Left hindlimb (tissue), 1 donor: ENCODE measurements at regions not wholly inside any gene's neighbourhood (a gene's known extent, or its start where the extent isn't known, plus 50 kb on each side); places are given as distances from the start of the nearest gene placed in this dataset.

Experiments
- DNase-seq: peaks from one replicate; pipeline ENCODE4 v3.0.0-alpha.2; 2018

DNA sequence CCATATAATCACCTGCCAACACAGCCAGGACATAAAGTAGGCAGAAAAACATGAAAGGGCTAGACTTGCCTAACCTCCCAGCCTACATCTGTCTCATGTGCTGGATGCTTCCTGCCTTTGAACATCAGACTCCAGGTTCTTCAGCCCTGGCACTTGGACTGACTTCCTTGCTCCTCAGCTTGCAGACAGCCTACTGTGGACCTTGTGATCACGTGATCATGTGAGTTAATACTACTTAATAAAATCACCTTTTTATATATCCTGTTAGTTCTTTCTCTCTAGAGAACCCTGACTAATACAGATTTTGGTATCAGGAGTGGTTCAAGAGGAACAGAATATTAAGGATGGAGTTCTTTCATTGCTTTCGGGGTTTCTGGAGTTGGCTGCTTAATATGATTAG lies 2867.6 kb downstream of the PCDH9 start:
- DNase-seq = no peak

DNA sequence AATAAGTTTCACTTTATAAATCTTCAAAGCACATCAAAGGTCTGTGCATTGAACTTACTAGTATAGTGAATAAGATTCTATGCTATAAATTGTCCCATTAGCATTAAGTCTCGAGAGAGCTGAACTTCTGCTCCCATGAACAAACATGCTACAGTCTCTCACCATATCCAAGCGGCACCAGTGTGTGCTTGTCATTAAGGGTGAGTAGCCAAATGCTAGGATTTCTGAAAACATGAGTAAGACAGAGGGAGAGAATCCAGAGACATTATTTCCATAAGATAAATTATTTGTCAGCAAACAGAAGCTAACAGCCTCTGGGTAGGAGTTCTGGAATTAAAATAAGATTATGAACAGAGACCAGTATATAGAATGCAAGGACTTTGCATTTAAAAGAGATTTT lies 2882.5 kb downstream of the PCDH9 start:
- no peak for DNase-seq

DNA sequence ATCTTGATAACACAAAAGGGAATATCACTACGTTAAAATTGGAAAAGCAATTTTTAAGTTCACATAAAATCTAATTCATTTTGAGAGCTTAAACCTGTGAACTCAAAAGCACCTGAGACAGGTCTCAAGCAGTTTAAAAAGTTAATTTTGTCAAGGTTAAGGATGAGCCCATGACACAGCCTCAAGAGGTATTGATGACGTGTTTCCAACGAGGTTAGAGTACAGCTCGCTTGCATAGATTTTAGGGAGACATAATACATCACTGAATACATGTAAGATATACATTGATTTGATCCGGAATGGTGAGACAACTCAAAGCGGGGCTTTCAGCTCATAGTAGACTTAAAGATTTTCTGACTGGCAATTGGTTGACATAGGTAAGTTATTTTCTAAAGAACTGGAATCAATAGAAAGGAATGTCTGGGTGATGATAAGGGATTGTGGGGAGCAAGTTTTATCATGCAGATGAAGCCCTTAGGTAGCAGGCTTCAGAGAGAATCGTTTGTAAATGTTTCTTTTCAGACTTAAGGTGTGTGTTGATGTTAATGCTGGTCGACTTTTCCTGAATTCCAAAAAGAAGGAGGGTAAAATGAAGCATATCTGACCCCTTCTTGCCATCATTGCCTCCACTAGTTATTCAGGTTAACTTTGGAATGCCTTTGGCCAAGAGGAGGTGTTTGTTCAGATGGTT lies 2890.6 kb downstream of the PCDH9 start:
- no peak for DNase-seq

DNA sequence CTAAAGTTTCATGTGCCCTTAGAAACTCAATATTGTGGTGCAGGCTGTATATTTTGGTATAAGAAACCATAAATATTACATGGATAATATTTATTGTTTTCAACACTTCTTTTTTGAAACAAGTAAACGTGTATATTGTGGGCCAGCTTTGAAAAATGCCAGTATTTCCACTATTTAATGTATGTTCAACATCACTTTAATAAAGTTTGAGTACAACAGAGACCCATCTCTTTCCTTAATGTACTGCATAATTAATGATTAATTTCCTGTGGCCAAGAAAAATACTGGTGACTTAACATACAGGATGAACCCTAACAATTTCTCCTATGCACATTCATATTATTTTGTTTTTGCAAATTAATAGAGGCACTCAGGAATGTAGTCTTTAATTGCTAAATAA lies 2891.5 kb downstream of the PCDH9 start:
- DNase-seq = no peak

DNA sequence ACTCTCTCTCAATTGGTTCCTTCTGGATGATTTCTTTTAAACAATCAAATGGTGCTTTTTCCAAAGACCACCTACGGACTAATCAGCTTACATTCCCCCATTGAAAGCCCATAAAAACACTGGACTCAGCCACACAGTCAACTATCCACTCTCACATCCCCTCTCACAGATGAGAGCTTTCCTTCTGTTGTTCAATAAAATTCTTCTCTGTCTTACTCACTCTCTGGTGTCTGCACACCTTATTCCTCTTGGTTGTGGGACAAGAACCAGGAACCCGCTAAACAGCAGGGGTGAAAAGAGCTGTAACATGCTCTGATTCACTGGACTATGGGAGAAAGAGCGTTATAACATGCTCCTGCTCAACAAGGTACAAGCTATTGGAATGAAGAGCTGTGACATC lies 2896.2 kb downstream of the PCDH9 start:
- DNase-seq = no peak

DNA sequence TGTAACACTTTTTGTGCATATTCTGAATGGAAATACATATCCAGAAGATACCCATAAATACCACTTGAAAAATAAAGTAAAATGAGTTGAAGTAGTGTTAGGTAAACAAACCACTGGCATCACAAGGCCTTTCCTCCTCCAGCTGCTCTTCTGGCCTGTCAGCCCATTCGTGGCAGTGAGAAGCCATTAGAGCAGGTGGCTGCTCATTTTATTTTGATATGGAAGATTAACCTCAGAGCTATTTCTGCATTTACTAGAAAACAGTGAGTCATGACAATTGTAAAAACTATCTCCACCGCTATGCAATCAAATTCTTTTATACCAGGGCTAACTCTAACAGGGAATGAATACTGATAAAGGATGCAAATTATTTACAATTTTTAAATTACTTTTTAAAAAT lies 2898.1 kb downstream of the PCDH9 start:
- DNase-seq = no peak

DNA sequence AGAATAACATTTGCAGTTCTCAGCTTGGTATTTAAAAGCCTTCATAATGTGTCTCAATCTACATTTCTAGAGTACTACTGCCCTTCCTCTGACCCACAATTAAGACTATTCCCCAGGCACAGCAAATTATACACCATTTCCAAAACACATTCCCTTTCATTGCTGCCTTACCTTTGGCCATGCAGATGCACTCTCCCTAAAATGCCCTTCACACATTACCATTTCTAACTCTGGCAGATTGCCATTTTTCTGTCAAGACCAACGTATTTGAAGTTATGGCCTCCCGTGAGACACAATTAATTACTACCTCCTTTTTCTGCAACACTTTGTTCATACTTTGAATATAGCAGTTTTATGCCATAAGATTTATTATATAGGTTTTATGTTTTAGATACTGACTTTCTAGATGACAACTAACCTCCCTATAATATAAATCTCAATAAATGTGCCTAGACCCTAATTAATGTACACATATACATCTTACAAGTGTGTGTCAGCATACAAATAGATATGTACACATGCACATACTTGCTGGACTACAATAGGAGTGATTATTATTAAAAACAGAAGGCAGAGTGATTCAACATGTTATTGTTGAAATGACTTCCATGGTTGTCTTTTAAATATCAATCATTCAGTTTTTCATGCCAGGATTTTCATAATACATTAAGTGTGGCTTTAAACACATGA lies 2902.5 kb downstream of the PCDH9 start:
- no peak for DNase-seq

DNA sequence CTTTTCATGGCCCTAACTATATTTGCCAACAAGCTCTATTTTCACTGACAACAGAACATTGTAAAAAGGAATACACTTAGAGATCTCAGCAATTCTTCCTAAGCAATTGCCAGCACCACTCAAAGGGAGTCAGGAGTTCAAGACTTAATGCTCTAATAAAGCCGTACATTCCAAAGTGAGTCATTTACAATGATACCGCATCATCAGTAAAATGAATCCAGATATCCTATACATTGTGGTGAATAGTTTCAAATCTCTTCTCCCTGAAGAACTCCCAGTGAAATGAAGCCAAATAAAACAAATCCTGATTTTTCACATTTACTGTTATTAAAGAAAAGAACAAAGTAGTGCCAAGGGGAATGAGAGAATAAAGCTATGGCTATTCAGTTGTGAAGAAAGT lies 2898.7 kb upstream of the PCDH20 start:
- DNase-seq = no peak

DNA sequence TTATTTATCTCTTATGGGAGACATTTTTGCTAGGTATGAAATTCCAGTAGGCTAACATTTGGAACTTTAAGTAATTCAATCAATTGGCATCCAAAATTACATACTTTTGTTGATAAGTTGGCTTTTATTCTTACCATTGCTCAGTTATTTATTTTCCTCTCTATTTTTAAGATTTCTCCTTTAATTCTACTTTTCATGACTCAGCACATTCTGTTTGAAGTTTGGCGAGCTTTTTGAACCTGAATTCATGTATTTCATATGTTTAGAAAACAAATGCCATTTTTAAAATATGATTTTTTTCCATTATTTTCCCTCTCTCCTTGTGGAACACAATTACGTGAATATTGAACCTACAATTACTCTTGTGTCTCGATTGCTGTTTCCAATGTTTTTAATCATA lies 2896.3 kb upstream of the PCDH20 start:
- DNase-seq = no peak

DNA sequence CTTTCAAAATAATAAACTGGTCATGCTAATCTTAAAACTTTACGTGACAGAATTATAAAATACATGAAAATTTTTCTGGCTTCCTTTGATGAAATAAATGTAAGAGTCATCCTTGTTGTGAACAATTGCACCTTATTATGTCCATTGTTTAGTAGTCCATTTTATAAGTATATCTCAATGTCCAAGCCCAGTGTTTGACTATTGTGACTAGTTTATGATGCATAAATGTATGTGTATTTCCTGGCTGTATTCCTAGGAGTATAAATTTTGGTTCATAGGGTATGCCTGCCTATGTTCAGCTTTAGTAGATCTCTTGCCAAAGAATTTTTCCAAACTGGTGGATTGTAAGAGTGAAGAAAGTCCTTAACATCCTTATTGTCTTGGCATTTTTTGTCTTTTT lies 2895.5 kb upstream of the PCDH20 start:
- no peak for DNase-seq

DNA sequence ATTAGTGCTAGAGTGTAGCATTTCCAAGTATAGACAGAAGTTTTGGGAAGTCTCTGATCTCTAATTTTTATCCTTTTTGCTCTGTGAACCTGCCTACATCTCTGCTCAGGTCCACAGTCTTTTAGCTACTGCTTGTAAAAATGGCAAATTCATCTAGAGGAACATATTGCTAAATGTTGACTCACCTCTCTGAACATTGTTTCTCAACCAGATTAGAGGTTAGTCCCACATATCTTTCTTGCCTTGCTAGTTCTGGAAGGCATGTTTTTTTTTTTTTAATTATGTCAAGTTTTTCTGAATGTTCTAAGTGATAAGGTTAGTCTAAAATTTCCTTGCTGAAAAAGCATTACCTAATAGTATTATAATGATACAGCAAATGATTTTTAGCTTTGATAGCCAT lies 2889.6 kb upstream of the PCDH20 start:
- no peak for DNase-seq

DNA sequence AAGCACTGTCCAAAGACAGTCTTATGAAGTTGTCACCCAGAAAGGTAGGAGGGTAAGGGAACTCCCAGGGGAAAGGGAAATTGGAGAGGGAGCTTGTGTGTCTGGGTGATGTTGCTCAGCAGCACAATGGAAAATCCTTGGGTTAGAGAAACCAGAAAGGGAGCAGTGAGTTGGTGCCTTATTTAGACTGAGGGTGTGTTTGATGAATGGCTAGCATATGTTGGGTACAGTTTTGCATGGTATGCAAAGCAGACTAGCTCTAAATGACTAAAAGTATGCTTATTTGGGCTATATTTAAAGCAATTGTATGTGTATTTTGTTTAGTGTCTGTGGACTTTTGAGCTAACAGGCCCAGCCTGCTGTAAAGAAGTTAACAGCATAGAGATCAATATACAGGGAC lies 2884.6 kb upstream of the PCDH20 start:
- DNase-seq = no peak

DNA sequence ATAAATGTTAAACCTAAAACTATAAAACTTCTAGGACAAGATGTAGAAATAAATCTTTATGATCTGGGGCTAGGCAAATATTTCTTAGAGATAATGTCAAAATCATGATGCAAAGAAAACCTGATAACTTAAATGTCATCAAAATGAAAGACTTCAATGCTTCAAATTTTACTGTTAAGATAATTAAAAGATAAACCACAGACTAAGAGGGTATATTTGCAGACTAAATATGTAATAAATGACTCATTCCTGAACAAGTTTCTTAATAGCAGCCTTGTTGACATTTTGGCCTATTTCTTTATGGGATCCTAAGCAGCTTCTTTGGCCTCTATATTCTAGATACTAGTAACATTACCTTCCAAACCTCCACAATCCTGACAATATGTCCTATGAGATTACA lies 2878.3 kb upstream of the PCDH20 start:
- DNase-seq = no peak

DNA sequence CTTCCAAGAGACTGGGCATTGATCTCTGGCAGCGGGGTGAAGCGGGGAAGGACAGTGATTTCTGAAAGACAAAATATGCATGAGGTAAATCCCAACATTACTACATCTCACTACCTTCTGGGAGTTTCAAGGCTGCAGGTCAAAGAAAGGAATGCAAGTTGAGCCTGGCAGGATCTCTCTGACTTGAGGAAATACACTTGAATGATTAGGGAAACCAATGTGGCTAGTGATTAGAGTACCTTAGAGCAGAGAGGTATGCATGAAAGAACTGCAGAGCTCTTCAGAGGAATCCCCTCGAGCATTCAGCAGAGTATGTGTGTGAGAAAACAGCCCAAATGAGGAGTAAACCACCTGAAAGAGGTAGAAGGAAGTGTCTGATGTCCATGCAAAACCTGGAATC lies 2874.1 kb upstream of the PCDH20 start:
- DNase-seq = no peak

DNA sequence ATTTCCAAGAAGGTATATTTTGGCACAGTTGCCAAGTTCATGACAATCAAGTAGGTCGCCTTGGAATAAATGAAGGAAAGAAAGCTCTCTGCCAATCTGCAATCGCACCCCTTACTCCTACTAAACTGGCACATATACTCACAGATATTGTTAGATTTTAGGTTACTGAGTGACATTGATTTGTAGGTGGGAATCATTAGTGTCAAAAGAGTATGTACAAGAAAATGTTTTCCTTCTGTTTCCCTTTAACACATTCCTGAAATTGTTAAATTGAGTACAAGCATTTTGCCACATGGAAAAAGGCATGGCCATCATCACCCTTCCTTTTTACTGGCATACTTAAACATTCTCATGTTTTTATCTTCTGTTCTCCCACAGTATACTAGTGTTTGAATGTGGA lies 2868.3 kb upstream of the PCDH20 start:
- no peak for DNase-seq

DNA sequence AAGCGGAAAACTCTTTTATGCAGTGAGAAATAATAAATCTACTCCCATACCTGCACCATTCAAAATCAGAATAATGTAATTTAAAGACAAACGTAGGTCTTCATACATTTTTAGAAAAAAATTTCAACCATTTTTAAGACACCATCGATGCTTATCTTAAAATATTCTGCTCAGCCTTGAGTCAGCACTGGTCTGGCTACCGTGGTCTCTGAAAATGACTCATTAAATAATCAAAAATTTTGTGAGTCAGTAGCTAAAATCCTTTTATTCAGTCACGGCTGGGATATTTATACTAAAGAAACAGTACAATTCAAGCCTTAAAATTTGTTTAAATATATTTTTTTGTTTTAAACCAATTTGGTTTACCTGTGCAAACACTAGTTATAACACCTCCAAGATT lies 2862.8 kb upstream of the PCDH20 start:
- no peak for DNase-seq

DNA sequence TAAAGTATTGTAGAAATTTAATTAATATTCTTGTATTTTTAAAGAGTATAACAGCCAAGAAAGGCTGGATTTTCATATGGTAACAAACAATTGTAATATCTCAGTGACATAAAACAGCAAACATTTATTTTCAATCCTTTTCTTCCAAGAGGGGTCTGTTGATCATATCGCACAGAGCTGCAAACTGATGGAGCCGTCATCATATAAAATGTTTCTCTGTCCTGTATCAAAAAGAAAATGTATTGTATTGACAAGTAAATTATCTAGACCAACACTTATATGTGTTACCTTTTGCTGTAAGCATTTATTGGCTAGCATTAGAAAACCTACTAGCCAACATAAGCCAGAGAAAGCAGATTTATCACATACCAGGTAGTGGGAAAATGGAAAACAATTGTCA lies 2861.4 kb upstream of the PCDH20 start:
- DNase-seq = no peak

DNA sequence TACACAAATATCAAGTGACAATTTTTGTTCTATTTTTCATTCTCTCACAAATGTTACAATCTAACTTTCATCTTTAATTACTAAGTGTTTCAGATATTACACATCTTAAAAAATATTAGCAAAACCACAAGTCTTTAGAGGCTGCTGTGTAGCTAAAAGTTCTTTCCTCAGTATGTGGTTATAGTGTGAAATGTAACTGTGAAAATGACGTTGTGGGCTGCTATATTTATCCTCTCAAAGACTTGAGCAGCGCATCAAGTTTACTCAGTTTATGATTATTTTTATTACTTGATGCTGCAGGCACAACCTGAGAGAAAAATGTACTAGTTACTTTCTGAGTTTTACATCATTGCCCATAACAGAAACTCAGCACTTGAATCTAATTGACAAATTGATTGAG lies 2860.6 kb upstream of the PCDH20 start:
- no peak for DNase-seq

DNA sequence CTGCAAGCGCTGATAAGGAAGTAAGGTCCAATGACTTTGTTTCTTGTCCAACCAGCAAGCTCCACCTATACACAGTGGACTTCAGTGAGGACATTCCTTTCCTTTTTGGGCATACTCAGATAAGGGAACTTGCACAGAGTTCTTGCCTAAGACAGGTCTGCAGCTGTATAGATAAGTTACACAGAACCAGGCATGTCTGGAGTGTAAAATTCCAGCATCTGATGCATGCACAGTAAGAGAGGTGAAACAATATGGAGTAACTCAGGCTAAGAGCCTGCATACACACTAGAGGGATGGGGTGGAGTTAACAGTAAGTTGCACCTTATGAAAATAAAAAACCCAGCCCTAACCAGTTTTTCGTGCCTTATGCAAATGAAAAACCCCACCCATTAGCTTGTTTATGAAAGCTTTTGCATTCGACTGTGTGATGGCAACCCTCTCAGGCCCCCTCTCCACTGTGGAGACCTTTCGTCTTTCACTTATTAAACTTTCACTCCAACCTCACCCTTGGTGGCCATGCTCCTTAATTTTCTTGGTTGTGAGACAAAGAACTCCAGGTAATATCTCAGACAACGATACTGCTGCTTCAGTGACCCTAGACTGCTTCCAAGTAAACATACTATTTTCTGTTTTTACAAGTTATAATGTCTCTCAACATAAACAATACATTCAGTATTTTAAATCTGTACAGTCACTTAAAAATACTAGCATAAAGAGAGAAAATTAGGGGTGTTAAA lies 2859.0 kb upstream of the PCDH20 start:
- DNase-seq = no peak

DNA sequence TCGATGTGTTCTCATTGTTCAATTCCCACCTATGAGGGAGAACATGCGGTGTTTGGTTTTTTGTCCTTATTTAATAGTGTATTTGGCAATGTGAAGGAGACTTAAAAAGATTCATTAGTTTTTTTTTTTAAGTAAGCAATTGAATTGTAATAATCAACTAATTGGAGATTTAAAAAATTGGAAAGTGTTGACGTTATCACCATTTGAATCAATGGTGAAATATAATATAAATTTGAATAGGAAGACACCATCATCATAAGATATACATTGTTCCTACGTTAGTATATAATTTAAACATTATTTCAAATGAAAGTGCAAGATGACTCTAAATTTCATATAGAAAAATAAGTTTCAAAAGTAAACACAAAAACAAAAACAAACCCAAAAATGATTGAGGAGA lies 2858.1 kb upstream of the PCDH20 start:
- no peak for DNase-seq

DNA sequence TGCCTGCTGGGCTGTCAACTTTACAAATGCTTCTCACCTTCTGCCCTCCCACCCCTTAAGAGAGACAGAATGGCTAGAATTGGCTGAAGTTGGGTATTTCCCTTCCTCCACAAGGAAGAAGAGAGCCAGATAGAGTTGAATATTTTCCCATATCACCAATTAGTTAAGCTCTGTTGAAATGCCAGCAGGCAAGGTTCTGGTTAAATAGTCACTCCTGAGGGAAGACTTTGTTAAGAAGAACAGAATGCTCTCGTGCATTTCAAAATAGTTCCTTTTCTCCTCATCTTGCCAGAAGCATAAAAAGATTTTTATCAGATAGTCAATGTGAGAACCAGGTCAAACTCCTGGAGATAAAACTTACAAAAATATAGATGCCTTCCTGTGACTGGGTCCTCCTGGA lies 2857.0 kb upstream of the PCDH20 start:
- no peak for DNase-seq

DNA sequence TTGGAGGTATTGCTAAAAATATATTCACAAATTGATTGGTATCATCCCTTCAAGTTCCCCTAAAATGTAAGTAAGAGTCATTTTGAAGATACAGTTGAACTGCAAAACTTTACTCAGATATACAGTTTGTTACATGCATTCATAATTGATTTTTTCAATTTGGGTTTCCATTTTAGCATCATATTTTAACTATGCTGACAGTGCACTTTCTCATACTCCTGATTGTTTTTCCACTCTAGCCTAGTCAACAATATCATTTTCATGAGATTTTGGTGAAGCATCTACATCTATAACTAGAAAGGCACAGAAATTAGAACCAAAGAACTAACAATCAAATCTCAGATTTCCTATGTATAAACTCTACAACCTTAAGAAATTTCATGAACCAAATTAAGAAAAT lies 2850.4 kb upstream of the PCDH20 start:
- DNase-seq = no peak

DNA sequence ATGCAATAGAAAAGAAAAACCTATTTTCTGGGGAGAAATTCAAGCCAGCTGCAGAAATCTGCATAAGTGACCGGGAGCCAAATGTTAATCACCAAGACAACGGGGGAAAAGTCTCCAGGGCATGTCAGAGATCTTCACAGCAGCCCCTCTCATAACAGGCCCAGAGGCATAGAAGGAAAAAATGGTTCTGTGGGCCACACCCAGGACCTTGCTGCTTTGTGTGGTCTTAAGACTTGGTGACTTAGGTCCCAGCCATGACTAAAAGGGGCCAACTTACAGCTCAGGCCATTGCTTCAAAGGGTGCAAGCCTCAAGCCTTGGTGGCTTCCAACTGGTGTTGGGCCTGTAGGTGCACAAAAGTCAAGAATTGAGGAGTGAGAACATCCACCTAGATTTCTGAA lies 2847.6 kb upstream of the PCDH20 start:
- DNase-seq = no peak

DNA sequence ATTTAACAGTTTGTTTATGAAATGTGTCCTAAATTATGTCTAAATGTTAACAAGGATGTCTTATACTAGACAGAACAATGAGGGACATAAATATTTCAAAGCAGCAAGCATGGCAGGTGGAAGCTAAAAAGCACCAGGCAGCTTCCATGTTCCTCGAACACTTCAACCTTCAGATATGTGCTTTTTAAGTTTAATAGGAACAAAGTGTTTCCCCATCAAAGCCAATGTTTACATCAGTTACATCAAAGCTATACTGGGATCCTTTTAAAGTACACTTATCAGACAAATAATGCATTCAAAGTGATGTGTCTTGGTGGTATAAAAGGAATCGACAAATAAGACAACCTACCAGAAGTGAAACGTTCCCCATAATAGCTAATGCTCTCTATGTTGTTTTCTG lies 2841.1 kb upstream of the PCDH20 start:
- no peak for DNase-seq
